ENCODE measurements at regions not wholly inside any gene's neighbourhood (a gene's known extent, or its start where the extent isn't known, plus 50 kb on each side); places are given as distances from the start of the nearest gene placed in this dataset.
A peak's percentile ranks its signal among the peaks of the same experiment; 100 is the strongest.

- no peak for DNase-seq (ENCODE audit: low read depth in 4 of 4, low spot score in 2 of 4)
Observed at GRCh38 chr10:128813574-128813973, 653.5 kb upstream of the MGMT start.

DNA sequence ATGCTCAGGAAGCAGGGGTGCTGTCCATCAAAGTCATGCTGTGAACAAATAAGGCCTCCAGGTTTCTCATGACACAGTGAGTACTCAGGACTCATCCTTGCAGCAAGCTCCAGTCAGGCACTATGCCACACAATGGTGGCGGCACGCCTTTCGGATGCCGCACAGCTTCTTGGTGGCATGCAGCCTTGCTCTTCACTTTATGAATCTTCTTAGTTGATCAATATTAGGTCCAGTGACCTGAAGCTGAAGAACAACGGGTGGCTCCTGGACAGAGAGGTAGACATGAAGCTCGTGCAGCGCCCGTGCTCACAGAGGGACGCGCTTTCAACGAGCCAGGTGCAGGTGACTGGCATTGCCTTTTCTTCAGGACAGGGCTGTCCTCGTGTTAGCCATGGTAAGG lies 653.0 kb upstream of the MGMT start:
- no peak for DNase-seq (ENCODE audit: low read depth in 4 of 4, low spot score in 2 of 4)

DNA sequence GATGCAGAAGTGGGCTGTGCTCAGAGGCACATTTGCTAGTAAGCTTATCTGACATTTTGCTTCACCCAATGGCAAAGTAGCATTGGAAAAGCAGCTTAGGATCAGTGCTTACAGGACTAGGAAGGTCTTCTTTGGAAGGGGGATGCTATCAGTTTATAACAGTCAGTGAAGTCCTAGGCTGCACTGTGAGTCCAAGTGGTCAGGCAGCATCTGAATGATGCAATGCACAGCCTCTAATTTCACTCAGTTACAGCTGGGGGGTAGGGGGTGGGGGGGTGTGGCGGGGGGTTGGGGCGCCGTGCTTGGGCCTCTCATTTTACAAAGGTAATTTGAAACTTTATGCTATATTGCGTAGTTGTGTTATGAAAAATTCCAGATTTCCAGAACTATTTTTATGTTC lies 652.3 kb upstream of the MGMT start:
- no peak for DNase-seq (ENCODE audit: low read depth in 4 of 4, low spot score in 2 of 4)

GRCh38 chr10:128816726-128817125 lies 650.3 kb upstream of the MGMT start:
- DNase-seq (ENCODE audit: low read depth in 4 of 4, low spot score in 2 of 4), result no peak

- DNase-seq (ENCODE audit: low read depth in 4 of 4, low spot score in 2 of 4), result no peak
Observed at GRCh38 chr10:128817636-128818035, 649.4 kb upstream of the MGMT start.

DNA sequence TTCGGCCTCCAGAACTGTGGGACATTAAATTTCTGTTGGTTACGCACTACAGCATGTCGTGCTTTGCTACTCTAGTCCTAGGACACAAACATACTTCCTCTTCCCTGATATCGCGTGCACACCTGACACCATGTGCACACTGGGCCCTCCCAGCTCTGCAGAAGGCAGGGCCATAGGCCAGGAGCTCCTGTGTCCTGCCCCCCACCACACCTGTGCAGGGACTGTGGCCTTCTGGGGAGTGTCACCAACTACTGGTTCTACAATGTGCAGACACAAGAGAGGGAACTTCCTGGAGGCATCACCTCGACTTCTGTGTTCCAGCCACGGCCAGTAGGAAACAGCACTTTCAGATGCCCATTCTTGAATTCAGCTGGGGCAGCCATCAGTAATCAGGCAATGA lies 646.4 kb upstream of the MGMT start:
- no peak for DNase-seq (ENCODE audit: low read depth in 4 of 4, low spot score in 2 of 4)

DNA sequence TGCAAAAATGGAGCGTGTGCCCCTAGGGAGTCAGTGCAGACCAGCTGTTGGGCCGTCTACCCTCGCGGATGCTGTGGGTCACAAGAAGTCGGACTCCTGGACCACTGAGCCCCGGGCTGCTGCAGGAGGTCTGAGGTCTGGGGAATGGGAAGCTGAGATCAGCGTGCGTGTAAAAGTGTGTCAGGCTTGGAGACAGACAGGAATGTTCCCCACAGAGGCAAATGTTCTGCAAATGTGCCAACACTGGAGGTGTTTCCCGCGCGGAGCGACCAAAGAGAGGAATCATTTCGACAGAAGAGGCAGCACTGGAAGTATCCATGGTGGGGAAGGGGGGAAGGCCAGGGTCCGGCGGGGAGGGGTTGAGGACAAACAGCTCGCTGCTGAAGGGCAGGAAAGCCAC lies 643.8 kb upstream of the MGMT start:
- no peak for DNase-seq (ENCODE audit: low read depth in 4 of 4, low spot score in 2 of 4)

GRCh38 chr10:128825626-128826025 lies 641.4 kb upstream of the MGMT start:
- DNase-seq (ENCODE audit: low read depth in 4 of 4, low spot score in 2 of 4), result no peak

DNA sequence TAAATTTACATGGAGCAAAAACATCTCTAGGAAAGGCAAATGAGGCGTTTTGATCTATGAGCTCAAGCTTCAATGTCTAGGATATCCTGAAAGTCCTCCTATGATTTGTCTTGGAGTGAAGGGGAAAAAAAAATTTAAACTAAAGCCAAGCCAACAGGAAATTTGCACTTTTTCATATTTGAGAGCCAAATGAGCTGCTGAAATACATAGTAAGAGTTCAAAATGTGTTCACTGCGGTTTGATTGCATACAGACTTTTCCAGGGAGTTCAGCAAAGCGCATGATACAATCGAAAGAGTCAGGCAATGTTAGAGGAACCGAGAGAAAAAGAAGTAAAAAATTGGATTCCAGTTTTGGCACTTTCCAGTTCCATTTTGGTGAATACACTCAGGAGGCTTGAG lies 633.4 kb upstream of the MGMT start:
- DNase-seq (ENCODE audit: low read depth in 4 of 4, low spot score in 2 of 4), result no peak

GRCh38 chr10:128835361-128835760 lies 631.7 kb upstream of the MGMT start:
- DNase-seq (ENCODE audit: low read depth in 4 of 4, low spot score in 2 of 4), result no peak

DNA sequence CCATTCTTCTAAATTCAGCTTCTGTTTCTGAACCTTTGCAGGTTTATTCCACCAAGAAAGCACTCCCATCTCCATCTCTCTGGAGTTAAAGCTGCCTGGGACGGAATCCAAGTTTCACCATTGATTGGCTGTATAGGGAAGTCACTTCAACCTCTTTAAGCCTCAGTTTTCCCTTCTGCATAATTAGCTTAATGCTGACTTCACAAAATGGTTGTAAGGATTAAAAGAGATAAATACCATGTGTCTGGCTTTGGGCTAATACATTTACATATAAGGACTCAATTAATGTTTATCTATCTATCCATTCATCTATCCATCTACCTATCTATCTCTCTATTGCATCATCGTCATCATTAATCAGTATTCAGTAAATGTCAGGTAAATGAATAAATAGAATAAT lies 629.6 kb upstream of the MGMT start:
- no peak for DNase-seq (ENCODE audit: low read depth in 4 of 4, low spot score in 2 of 4)

- no peak for DNase-seq (ENCODE audit: low read depth in 4 of 4, low spot score in 2 of 4)
Observed at GRCh38 chr10:128839134-128839533, 627.9 kb upstream of the MGMT start.

DNA sequence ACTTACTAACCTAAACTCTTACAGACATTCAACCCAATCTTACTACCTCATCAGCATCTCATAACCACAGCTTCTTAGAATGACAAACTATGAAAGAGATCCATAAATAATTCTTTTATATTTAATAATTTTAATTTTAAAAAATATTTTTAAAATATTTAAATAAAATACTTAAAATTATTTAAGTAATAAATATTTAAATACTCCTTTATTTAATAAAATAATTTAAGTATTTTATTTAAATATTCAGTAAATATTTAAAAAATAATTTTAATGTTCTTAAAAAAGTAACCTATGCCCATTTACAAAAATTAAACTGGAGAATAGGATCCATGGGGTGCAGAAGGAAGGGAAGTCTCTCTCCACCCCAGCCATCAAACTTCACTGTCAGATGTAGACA lies 627.3 kb upstream of the MGMT start:
- DNase-seq (ENCODE audit: low read depth in 4 of 4, low spot score in 2 of 4), result no peak

GRCh38 chr10:128843972-128844371 lies 623.1 kb upstream of the MGMT start:
- DNase-seq (ENCODE audit: low read depth in 4 of 4, low spot score in 2 of 4), result no peak

- DNase-seq (ENCODE audit: low read depth in 4 of 4, low spot score in 2 of 4), result no peak
Observed at GRCh38 chr10:128846927-128847326, 620.1 kb upstream of the MGMT start.

DNA sequence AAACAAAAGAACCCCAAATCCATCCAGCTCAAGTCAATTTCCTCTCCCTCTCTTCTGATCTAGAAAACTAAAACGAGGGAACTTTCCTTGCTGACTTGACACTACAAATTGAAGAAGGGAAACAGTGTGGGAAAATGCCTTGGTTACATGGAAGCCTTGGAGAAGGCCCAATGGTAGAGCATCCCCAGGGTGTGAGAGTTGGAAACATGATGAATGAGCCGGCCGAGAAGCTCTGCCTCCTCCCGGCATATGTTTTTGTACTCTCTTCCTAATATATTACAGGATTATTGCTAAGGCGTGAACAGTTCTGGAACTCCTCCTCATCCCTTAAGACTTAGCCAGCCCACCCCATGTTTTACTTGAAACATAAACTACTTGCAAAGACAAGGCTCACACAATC lies 618.2 kb upstream of the MGMT start:
- DNase-seq (ENCODE audit: low read depth in 4 of 4, low spot score in 2 of 4), result no peak

DNA sequence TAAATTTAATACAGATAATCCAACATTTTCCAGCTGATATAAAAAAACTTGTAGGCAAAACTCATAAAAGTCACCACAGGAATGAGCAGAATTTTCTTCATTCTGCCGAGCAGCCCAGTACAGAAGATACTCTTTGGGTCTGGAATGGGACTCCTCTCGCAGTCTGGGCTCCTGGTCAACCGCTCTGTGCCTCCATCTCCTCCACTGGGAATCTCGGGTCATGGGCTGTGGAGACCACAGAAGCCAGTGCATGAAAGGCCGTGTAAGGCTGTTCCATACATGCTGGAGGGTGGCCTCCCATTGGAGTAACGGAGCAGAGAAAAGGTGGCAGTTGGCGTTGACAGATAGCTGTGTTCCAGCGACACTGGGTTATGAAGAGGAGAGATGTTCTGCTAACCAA lies 616.4 kb upstream of the MGMT start:
- DNase-seq (ENCODE audit: low read depth in 4 of 4, low spot score in 2 of 4), result no peak

DNA sequence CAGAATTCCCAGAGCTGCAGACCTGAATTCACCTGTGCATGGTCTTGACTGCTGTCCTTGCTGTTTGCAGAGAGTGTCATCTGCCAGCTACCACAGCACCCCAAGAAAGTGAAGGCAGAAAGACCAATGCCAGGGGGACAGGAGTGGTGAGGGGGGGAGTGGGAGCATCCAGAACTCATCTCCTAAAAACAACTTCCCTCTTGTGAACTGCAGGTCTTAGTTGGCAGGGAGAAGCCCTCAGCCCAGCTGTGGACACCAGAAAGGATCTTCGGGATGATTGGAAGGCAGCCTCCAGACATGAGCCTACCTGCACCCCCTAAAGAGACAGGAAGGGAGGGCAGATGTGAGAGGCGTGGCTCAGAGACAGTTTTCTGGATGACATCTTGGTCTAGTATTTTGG lies 615.8 kb upstream of the MGMT start:
- no peak for DNase-seq (ENCODE audit: low read depth in 4 of 4, low spot score in 2 of 4)

- no peak for DNase-seq (ENCODE audit: low read depth in 4 of 4, low spot score in 2 of 4)
Observed at GRCh38 chr10:128851726-128852125, 615.3 kb upstream of the MGMT start.

DNA sequence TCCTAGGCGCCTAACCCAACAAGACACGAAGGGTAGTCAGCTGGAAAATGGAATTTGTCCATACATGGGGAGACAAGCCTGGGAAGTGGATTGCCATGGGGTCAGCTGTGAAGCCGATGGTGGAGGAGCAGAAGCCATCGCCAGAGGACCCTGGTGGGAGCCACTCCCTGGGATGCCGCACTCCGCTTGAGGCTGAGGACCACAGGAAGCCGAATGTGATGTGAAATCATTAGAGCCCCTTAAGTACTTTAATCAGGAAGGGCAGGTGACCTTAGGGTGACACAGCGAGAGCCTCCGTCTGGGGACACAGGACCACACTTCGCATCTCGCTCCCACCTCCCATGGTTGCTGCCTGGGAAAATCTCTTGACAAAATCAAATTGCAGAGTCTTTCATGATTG lies 614.6 kb upstream of the MGMT start:
- DNase-seq (ENCODE audit: low read depth in 4 of 4, low spot score in 2 of 4), result no peak

DNA sequence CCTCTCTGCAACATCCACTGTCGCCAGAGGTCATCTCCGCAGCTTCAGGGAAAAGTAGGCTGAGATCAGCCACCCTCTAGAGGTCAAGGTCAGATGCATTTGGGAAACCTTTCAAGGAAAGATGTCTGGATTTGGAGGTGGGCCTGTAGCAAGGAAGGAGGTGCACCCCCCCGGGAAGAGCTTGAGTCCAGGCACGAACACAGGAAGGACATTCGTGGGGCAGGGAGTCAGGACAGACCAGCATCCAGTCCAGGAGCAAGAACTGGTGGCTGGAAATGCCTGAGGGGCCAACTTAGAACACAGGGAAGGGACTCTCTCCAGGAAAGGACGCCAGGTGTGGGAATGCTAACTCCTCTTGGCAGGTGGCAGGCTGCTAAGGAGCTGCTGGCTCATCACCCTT lies 614.1 kb upstream of the MGMT start:
- DNase-seq (ENCODE audit: low read depth in 4 of 4, low spot score in 2 of 4), result no peak

DNA sequence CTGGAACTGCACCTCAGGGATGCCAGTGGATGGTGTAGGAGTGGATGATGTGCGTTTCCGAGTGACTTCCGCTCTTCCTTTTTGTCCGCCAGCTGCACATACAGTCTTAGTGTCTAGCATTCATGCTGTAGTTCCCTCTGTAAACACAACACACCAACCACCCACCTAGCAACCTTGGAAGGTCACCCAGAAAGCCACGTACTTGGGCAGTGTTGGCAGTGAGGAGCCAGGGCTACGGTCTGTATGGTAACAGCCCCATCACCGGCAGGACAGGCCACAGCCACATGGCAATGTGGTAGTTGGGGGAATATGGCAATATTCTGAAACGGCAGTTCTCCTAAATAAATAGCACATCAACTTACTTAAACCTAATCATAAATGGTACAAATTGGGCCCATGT lies 613.5 kb upstream of the MGMT start:
- no peak for DNase-seq (ENCODE audit: low read depth in 4 of 4, low spot score in 2 of 4)

GRCh38 chr10:128854204-128854603 lies 612.8 kb upstream of the MGMT start:
- no peak for DNase-seq (ENCODE audit: low read depth in 4 of 4, low spot score in 2 of 4)

- peak; percentile 48 to 79 (median 66) for DNase-seq (ENCODE audit: low read depth in 4 of 4, low spot score in 2 of 4)
Observed at GRCh38 chr10:128854963-128855362, 612.1 kb upstream of the MGMT start.
